ENCODE measurements at regions not wholly inside any gene's neighbourhood (a gene's known extent, or its start where the extent isn't known, plus 50 kb on each side); places are given as distances from the start of the nearest gene placed in this dataset.

GRCh38 chr5:153340738-153341137, 149.7 kb upstream of the GRIA1 start:
- H3K9me3 ChIP-seq (replicated peaks; ENCODE audit: control insufficient read depth, insufficient read depth, low read length), result no peaks in the 10 kb centered on the region; the same call in 2 of the 3 replicates
- ChIA-PET POLR2A (no interaction called here), CTCF (interaction anchor here (0.6 kb wide), 1 partner anchor 1181 kb away, joined by 3 read pairs; no protein-coding TSS in a partner anchor), SMC1A (ENCODE audit: uncharacterized antibody, unreplicated experiment) (no interaction called here), RAD21 (ENCODE audit: unreplicated experiment) (no interaction called here)
- H3K79me2 ChIP-seq (ENCODE audit: control insufficient read depth, insufficient read depth, low read length), result no peaks in the 10 kb centered on the region
- no peak overlapping the region for H3K9ac ChIP-seq (ENCODE audit: control insufficient read depth, insufficient read depth, low read length)
- 13% methylated on average over 1 of the region's 1 CpG for WGBS (ENCODE audit: insufficient coverage, insufficient replicate concordance, low lambda C conversion rate, missing lambda C conversion rate)
- ATAC-seq (no peak), DNase-seq (ENCODE audit: low read depth, low spot score) (no peak), FAIRE-seq (no peak)
- no peaks in the 10 kb centered on the region for H3K36me3 ChIP-seq (ENCODE audit: control insufficient read depth in 2 of 2, insufficient read depth in 2 of 2, low read length in 1 of 2)
- no peak overlapping the region for H2AFZ ChIP-seq (ENCODE audit: control insufficient read depth, low read depth, low read length)
- H3K4me3 ChIP-seq, result no peak overlapping the region
- no peaks in the 10 kb centered on the region for H3K4me1 ChIP-seq (ENCODE audit: control insufficient read depth, insufficient read depth, low read length)
- BruUV-seq (replicated peaks), result no TSS peak
- no peaks in the 10 kb centered on the region for H3K27me3 ChIP-seq (replicated peaks in 1 of 2; ENCODE audit: control insufficient read depth in 2 of 2, insufficient read depth in 2 of 2, low read length in 1 of 2)
- H3K4me2 ChIP-seq (ENCODE audit: control insufficient read depth, insufficient read depth), result no peak overlapping the region
- H3K27ac ChIP-seq (ENCODE audit: control insufficient read depth, insufficient read depth), result no peak overlapping the region
- no peaks in the 10 kb centered on the region for H4K20me1 ChIP-seq (ENCODE audit: control insufficient read depth, insufficient read depth)
- intact Hi-C loops (cut with micrococcal nuclease; ENCODE audit: unreplicated experiment), result no loop called here
- in situ Hi-C loops (cut with MboI), result no loop called here
- TF ChIP-seq JUNB (IDR thresholded peaks at IDR 0.05) (no peak), BRCA1 (IDR thresholded peaks at IDR 0.05; ENCODE audit: low read depth, low read length) (no peak), ZNF384 (IDR thresholded peaks at IDR 0.05; ENCODE audit: borderline replicate concordance, low read depth, low read length) (no peak), IKZF1 (conservative IDR thresholded peaks at IDR 0.05) (no peak), ZBTB40 (IDR thresholded peaks at IDR 0.05; ENCODE audit: borderline replicate concordance) (no peak), MEF2A (IDR thresholded peaks at IDR 0.05; ENCODE audit: insufficient read depth, low read depth, low read length) (no peak), CREM (IDR thresholded peaks at IDR 0.05; ENCODE audit: low read depth) (no peak), CHD1 (IDR thresholded peaks at IDR 0.05; ENCODE audit: low read depth, low read length) (no peak), NR2C1 (IDR thresholded peaks at IDR 0.05) (no peak), ZNF687 (IDR thresholded peaks at IDR 0.05) (no peak), KAT2A (conservative IDR thresholded peaks at IDR 0.05; ENCODE audit: control insufficient read depth, low read depth, low read length) (no peak)
- TF ChIP-seq, protein P1, sequence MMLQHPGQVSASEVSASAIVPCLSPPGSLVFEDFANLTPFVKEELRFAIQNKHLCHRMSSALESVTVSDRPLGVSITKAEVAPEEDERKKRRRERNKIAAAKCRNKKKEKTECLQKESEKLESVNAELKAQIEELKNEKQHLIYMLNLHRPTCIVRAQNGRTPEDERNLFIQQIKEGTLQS (IDR thresholded peaks at IDR 0.05; ENCODE audit: borderline replicate concordance, extremely low read depth, low read depth, low read length), result no peak
- TF ChIP-seq, protein P2, sequence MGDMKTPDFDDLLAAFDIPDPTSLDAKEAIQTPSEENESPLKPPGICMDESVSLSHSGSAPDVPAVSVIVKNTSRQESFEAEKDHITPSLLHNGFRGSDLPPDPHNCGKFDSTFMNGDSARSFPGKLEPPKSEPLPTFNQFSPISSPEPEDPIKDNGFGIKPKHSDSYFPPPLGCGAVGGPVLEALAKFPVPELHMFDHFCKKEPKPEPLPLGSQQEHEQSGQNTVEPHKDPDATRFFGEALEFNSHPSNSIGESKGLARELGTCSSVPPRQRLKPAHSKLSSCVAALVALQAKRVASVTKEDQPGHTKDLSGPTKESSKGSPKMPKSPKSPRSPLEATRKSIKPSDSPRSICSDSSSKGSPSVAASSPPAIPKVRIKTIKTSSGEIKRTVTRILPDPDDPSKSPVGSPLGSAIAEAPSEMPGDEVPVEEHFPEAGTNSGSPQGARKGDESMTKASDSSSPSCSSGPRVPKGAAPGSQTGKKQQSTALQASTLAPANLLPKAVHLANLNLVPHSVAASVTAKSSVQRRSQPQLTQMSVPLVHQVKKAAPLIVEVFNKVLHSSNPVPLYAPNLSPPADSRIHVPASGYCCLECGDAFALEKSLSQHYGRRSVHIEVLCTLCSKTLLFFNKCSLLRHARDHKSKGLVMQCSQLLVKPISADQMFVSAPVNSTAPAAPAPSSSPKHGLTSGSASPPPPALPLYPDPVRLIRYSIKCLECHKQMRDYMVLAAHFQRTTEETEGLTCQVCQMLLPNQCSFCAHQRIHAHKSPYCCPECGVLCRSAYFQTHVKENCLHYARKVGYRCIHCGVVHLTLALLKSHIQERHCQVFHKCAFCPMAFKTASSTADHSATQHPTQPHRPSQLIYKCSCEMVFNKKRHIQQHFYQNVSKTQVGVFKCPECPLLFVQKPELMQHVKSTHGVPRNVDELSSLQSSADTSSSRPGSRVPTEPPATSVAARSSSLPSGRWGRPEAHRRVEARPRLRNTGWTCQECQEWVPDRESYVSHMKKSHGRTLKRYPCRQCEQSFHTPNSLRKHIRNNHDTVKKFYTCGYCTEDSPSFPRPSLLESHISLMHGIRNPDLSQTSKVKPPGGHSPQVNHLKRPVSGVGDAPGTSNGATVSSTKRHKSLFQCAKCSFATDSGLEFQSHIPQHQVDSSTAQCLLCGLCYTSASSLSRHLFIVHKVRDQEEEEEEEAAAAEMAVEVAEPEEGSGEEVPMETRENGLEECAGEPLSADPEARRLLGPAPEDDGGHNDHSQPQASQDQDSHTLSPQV (IDR thresholded peaks at IDR 0.05), result no peak
